IMR-90 (cell line): ENCODE measurements at regions not wholly inside any gene's neighbourhood (a gene's known extent, or its start where the extent isn't known, plus 50 kb on each side); places are given as distances from the start of the nearest gene placed in this dataset.

Experiments
- ATAC-seq: fragments of 200-7000 bp; cut with Tn5 transposase; 2 replicates; pipeline ENCODE4 v1.9.1; 2020; ENCODE audit warnings: low read depth, mild to moderate bottlenecking, moderate library complexity
- BruUV-seq: library from RNA; stranded (reverse); fragments of 400-500 nt; replicated peaks from 2 replicates; lab custom pipeline; 2021; lab: Mats Ljungman, UMichigan
- CTCF ChIA-PET: fragments of 300-600 bp; formaldehyde crosslinking; extraction: SDS; loops from one replicate; lab custom pipeline; 2021; ENCODE audit warnings: antibody characterized with exemption; lab: Yijun Ruan, JAX
- POLR2A ChIA-PET: fragments of 300-600 bp; sonication (Branson Sonifier 250); formaldehyde crosslinking; loops from one replicate; lab custom pipeline; 2022; ENCODE audit warnings: antibody characterized with exemption; ENCODE audit not compliant: unreplicated experiment; lab: Charles Lee
- DNase-seq: peaks from one replicate; pipeline ENCODE4 v3.0.0; 2013
- H2AFZ ChIP-seq: replicated peaks from 2 replicates; pipeline ENCODE3; 2013; ENCODE audit warnings: low read length, mild to moderate bottlenecking; ENCODE audit not compliant: poor library complexity
- H2AK5ac ChIP-seq: 2 replicates; pipeline ENCODE4 v1.6.1; 2013; ENCODE audit warnings: low read depth, low read length, inconsistent platforms
- H2AK9ac ChIP-seq: replicated peaks from 2 replicates; pipeline ENCODE3; 2013; ENCODE audit warnings: mild to moderate bottlenecking, low read depth, low read length, moderate library complexity; ENCODE audit not compliant: poor library complexity
- H2BK120ac ChIP-seq: 2 replicates; pipeline ENCODE4 v1.6.1; 2013; ENCODE audit warnings: low read depth, low read length, inconsistent platforms
- H2BK15ac ChIP-seq: 3 replicates; pipeline ENCODE4 v1.6.1; 2013; ENCODE audit warnings: low read depth, low read length, inconsistent platforms
- H2BK20ac ChIP-seq: 2 replicates; pipeline ENCODE4 v1.6.1; 2013; ENCODE audit warnings: low read depth, mild to moderate bottlenecking, inconsistent platforms, low read length, moderate library complexity
- H2BK5ac ChIP-seq: 2 replicates; pipeline ENCODE4 v1.6.1; 2013; ENCODE audit warnings: mild to moderate bottlenecking, low read depth, low read length, inconsistent platforms; ENCODE audit not compliant: poor library complexity, severe bottlenecking
- H3K14ac ChIP-seq: replicated peaks from 2 replicates; pipeline ENCODE4 v1.6.1; 2013; ENCODE audit warnings: low read depth, low read length, inconsistent platforms
- H3K18ac ChIP-seq: 2 replicates; pipeline ENCODE4 v1.6.1; 2013; ENCODE audit warnings: low read depth, low read length, control low read depth
- H3K23ac ChIP-seq: 2 replicates; pipeline ENCODE4 v1.6.1; 2013; ENCODE audit warnings: low read depth, low read length, inconsistent platforms
- H3K27ac ChIP-seq: 2 replicates; pipeline ENCODE4 v1.5.1; 2013; ENCODE audit warnings: mild to moderate bottlenecking, control low read depth, low read length; ENCODE audit not compliant: insufficient read depth
- H3K27me3 ChIP-seq: 2 replicates; pipeline ENCODE4 v1.6.1; 2013; ENCODE audit warnings: low read length; ENCODE audit not compliant: control insufficient read depth, insufficient read depth
- H3K36me3 ChIP-seq: 2 replicates; pipeline ENCODE4 v1.6.1; 2013; ENCODE audit warnings: low read length, mixed read lengths; ENCODE audit not compliant: control insufficient read depth, insufficient read depth
- H3K4ac ChIP-seq: 2 replicates; pipeline ENCODE4 v1.6.1; 2013; ENCODE audit warnings: low read depth, low read length, inconsistent platforms
- H3K4me1 ChIP-seq: 2 replicates; pipeline ENCODE4 v1.6.1; 2013; ENCODE audit warnings: low read length, mixed read lengths; ENCODE audit not compliant: control insufficient read depth, insufficient read depth
- H3K4me2 ChIP-seq: 2 replicates; pipeline ENCODE4 v1.6.1; 2013; ENCODE audit warnings: low read depth, mild to moderate bottlenecking, control low read depth, low read length, moderate library complexity
- H3K4me3 ChIP-seq: 2 replicates; pipeline ENCODE4 v1.5.1; 2013; ENCODE audit warnings: low read depth, mild to moderate bottlenecking, control low read depth, low read length, moderate library complexity; ENCODE audit not compliant: insufficient read depth
- H3K56ac ChIP-seq: 2 replicates; pipeline ENCODE4 v1.6.1; 2013; ENCODE audit warnings: low read length, inconsistent platforms; ENCODE audit not compliant: insufficient read depth; ENCODE audit errors: extremely low read depth
- H3K79me1 ChIP-seq, 2 experiments: 2 replicates each; pipeline ENCODE4 v1.6.1; 2013; ENCODE audit warnings: low read length in 2 of 2, inconsistent platforms in 1 of 2, low read depth in 1 of 2
- H3K9ac ChIP-seq: 2 replicates; pipeline ENCODE4 v1.6.1; 2013; ENCODE audit warnings: low read depth, low read length, control low read depth
- H3K9me1 ChIP-seq: 2 replicates; pipeline ENCODE4 v1.6.1; 2013; ENCODE audit warnings: low read length, inconsistent platforms; ENCODE audit not compliant: insufficient read depth
- H3K9me3 ChIP-seq: 2 replicates; pipeline ENCODE4 v1.6.1; 2013; ENCODE audit warnings: low read length; ENCODE audit not compliant: control insufficient read depth, insufficient read depth
- H4K20me1 ChIP-seq: 2 replicates; pipeline ENCODE4 v1.6.1; 2013; ENCODE audit warnings: low read length, inconsistent platforms; ENCODE audit not compliant: insufficient read depth
- H4K5ac ChIP-seq: 2 replicates; pipeline ENCODE4 v1.6.1; 2013; ENCODE audit warnings: mild to moderate bottlenecking, low read depth, low read length, control low read depth
- H4K8ac ChIP-seq, 2 experiments: 2 replicates each; pipeline ENCODE4 v1.6.1; 2013; ENCODE audit warnings: low read depth in 2 of 2, low read length in 2 of 2, control low read depth in 1 of 2, inconsistent platforms in 1 of 2
- H4K91ac ChIP-seq: 2 replicates; pipeline ENCODE4 v1.6.1; 2013; ENCODE audit warnings: low read depth, low read length, inconsistent platforms; ENCODE audit not compliant: insufficient read depth
- CEBPB ChIP-seq: IDR thresholded peaks from 2 replicates; pipeline ENCODE4 v1.6.1; 2012; ENCODE audit warnings: low read depth, low read length, improper control_type of control experiment
- FOS ChIP-seq: fragments of 150-350 bp; IDR thresholded peaks from 2 replicates; pipeline ENCODE4 v1.6.1; 2016; ENCODE audit warnings: low read depth, low read length
- MXI1 ChIP-seq: IDR thresholded peaks from 2 replicates; pipeline ENCODE4 v1.6.1; 2012; ENCODE audit warnings: low read depth, mild to moderate bottlenecking, low read length, moderate library complexity, borderline replicate concordance
- RCOR1 ChIP-seq: IDR thresholded peaks from 2 replicates; pipeline ENCODE4 v1.6.1; 2012; ENCODE audit warnings: mild to moderate bottlenecking, low read length, improper control_type of control experiment; ENCODE audit not compliant: insufficient replicate concordance
- SMC3 ChIP-seq: fragments of 150-350 bp; IDR thresholded peaks from 2 replicates; pipeline ENCODE4 v1.6.1; 2016; ENCODE audit warnings: low read depth, mild to moderate bottlenecking, antibody characterized with exemption, low read length, moderate library complexity
- WGBS, 2 experiments: methylation state at CpG; one replicate each; pipeline versions ENCODE4 v1.1.5 to v1.1.7; 2013; ENCODE audit warnings: missing lambda C conversion rate in 2 of 2; ENCODE audit not compliant: insufficient read length in 1 of 2; ENCODE audit errors: extremely low coverage in 2 of 2; 5-methylcytosine and 5-hydroxymethylcytosine counted together
- dilution Hi-C: fragments of 300-500 bp; cut with HindIII; formaldehyde crosslinking; loops from one replicate; pipeline ENCODE4 v1.14.3; 2018; ENCODE audit warnings: low sequenced_read_pairs; ENCODE audit not compliant: unreplicated experiment
- in situ Hi-C: fragments of 300-500 bp; cut with MboI; formaldehyde crosslinking; loops from 3 replicates; pipeline ENCODE4 v1.14.3; 2019; ENCODE audit warnings: low sequenced_read_pairs, inconsistent platforms, mixed read lengths
- intact Hi-C: fragments of 100-400 bp; cut with micrococcal nuclease; formaldehyde crosslinking; loops from 2 replicates; pipeline ENCODE4 v1.10.0; 2022

- H4K8ac ChIP-seq, result no peak overlapping the region
- no peak overlapping the region for H2BK5ac ChIP-seq
- no peak overlapping the region for H2BK15ac ChIP-seq
- no peak overlapping the region for H4K91ac ChIP-seq
- H3K79me1 ChIP-seq, result no peaks in the 10 kb centered on the region
- no peak overlapping the region for H3K18ac ChIP-seq
- ATAC-seq (no peak), DNase-seq (no peak)
- 50% methylated on average over 2 of the region's 3 CpGs; no CpG with 5 or more reads in 1 of the 2 experiments for WGBS, 2 experiments
- intact Hi-C loops, result no loop called here
- H3K23ac ChIP-seq, result no peak overlapping the region
- TF ChIP-seq SMC3 (no peak), MXI1 (no peak), RCOR1 (no peak), CEBPB (no peak), FOS (no peak)
- no peak overlapping the region for H3K4me2 ChIP-seq
- CTCF ChIA-PET, result no interaction called here
- no peak overlapping the region for H3K4me3 ChIP-seq
- H3K56ac ChIP-seq, result no peak overlapping the region
- H3K9ac ChIP-seq, result no peak overlapping the region
- POLR2A ChIA-PET, result no interaction called here
- H2AK9ac ChIP-seq, result no peak overlapping the region
- H4K5ac ChIP-seq, result no peak overlapping the region
- no peak overlapping the region for H2AK5ac ChIP-seq
- H3K9me1 ChIP-seq, result no peaks in the 10 kb centered on the region
- no peaks in the 10 kb centered on the region for H4K20me1 ChIP-seq
- no peaks in the 10 kb centered on the region for H3K27me3 ChIP-seq
- no peak overlapping the region for H3K14ac ChIP-seq
- H3K27ac ChIP-seq, result no peak overlapping the region
- in situ Hi-C loops, result no loop called here
- BruUV-seq, result no TSS peak
- no peak overlapping the region for H3K4ac ChIP-seq
- no peaks in the 10 kb centered on the region for H3K4me1 ChIP-seq
- H2BK20ac ChIP-seq, result no peak overlapping the region
- H2BK120ac ChIP-seq, result no peak overlapping the region
- dilution Hi-C loops, result no loop called here
- no peaks in the 10 kb centered on the region for H3K36me3 ChIP-seq
- H3K9me3 ChIP-seq, result peaks cover 10% of the 10 kb centered on the region
- H2AFZ ChIP-seq, result no peak overlapping the region
These were observed 439.3 kb upstream of the CTNND2 start for GRCh38 chr5:12343558-12343957.
